NB4 (cell line): ENCODE measurements at regions not wholly inside any gene's neighbourhood (a gene's known extent, or its start where the extent isn't known, plus 50 kb on each side); places are given as distances from the start of the nearest gene placed in this dataset.

Experiments
- CTCF ChIP-seq: IDR thresholded peaks from one replicate; pipeline ENCODE4 v1.5.1; 2012; ENCODE audit warnings: low read depth, low read length
- MAX ChIP-seq: IDR thresholded peaks from 2 replicates; pipeline ENCODE4 v1.6.1; 2011; ENCODE audit warnings: low read depth, low read length
- POLR2A ChIP-seq: IDR thresholded peaks from 2 replicates; pipeline ENCODE4 v1.6.1; 2011; ENCODE audit warnings: mild to moderate bottlenecking; ENCODE audit not compliant: insufficient read length; ENCODE audit errors: extremely low read depth

GRCh38 chr9:115412656-115413055 is 294.7 kb upstream of the TNC start:
- TF ChIP-seq CTCF (no peak), MAX (no peak), POLR2A (no peak)
